ENCODE measurements at regions not wholly inside any gene's neighbourhood (a gene's known extent, or its start where the extent isn't known, plus 50 kb on each side); places are given as distances from the start of the nearest gene placed in this dataset.
"Not testable (repeated sequence)": the region's sequence is repeated elsewhere in the genome, so short reads cannot be mapped to it uniquely, and the experiment has no call there.

- DNase-seq, result no peak
Observed at GRCh38 chr15:91356083-91356482, 256.0 kb downstream of the SV2B start.

DNA sequence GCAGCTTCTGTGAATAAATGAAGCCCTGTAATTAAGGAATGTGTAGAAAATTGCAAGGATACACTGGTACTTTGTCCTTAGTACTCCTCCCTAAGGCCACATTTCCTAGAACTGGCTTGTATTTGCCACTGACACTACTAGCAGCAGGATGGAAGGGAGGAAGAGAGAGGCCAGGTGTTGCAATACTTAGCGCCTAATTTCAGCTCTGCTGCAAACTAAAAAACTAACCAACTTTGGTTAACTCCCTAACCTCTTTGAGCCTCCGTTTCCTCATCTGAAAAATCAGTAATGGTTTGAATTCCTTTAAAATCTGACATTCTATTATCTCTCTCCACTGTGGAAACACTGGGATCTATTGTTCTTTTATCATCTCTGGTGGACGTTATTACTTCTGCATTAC is 257.0 kb downstream of the SV2B start:
- no peak for DNase-seq

DNA sequence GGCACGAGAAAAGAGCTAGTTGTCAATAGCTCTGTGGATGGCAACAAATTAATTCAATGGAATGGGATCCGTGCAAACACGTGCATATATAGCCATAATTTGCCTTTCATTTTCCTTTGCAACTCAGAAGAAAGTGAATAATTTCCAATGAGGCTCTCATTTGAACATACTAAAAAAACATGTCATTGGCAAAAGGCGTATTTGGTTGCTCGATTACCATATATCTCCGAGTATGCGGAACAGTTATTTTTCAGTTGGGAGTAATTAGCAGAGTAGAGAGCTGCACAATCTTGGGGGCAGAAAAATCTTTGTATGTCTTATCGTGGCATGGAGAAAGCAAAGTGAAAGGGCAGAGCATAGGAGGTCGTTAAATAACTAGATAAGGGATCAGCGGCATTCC is 257.4 kb downstream of the SV2B start:
- no peak for DNase-seq

GRCh38 chr15:91358405-91358804 is 258.3 kb downstream of the SV2B start:
- DNase-seq, result no peak

GRCh38 chr15:91361696-91362095 is 261.6 kb downstream of the SV2B start:
- not testable (repeated sequence) for DNase-seq

DNA sequence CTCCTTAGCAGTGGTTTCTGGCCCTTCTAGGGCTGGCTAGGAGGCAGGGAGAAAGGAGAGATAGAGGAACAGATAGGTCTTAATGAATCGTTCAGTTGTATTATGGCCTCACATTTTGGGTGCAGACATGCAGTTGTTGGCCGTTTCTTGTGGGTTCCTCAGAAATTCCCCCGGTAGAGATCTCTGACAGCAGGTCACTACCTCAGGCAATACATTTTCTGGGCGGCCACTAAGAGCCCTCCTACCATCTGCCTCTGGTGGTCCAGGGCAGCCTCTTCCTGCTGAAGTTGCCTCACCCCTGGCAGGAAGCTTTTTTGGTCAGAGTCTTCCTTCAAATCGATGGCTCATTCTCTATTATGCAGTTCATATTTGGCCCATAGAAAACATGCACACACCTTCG is 266.1 kb downstream of the SV2B start:
- DNase-seq, result no peak

- no peak for DNase-seq
Observed at GRCh38 chr15:91368611-91369010, 268.6 kb downstream of the SV2B start.

DNA sequence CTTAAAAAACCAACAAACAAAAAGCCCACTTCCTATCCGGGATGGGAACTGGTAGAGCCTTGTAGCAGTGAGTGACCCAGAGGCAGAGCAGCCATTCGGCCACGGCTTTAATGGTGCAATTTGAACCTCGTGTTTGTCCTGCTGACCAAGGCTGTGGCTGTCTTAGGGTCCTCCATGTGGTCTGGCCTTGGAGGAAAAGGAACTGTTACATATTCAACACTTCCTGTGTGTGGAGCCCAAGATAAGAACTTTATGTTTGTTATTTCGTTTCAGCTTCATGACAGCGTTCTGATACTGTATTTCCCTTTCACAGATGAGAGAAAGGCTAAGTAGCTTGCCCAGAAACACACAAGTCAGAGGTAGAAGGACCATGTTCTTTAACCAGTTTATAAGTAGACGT is 269.8 kb downstream of the SV2B start:
- DNase-seq, result no peak

DNA sequence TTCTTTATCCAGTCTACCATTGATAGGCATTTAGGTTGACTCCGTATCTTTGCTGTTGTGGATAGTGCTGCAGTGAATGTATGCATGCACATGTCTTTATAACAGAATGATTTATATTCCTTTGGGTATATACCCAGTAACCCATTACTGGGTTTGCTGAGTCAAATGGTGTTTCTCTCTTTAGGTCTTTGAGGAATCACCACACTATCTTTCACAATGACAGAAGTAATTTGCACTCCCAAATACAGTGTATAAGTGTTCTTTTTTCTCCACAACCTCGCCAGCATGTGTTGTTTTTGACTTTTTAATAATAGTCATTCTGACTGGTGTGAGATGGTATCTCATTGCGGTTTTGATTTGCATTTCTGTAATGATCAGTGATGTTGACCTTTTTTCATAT is 271.3 kb downstream of the SV2B start:
- DNase-seq, result not testable (repeated sequence)

DNA sequence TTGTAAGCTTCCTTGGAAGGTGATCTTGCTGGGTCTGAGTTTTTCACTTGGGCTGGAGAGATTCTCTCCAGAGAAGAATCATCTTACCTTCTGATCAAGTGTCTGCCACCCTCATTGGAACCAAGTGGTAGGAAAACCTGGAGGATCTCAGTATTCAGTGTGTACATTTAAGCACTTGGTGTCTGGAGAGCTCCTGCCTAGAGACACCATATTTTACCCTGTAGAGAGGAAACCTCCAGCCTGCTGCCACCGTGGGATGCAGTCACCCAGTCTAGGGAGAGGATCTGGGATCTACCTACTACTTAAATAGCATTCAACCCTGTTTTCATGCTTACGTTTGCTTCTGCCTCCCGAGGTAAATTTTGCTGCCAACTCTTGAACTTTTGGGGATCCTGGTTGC is 274.3 kb downstream of the SV2B start:
- DNase-seq, result no peak

GRCh38 chr15:91376038-91376437 is 276.0 kb downstream of the SV2B start:
- DNase-seq, result no peak

GRCh38 chr15:91380114-91380513 is 280.1 kb downstream of the SV2B start:
- no peak for DNase-seq

DNA sequence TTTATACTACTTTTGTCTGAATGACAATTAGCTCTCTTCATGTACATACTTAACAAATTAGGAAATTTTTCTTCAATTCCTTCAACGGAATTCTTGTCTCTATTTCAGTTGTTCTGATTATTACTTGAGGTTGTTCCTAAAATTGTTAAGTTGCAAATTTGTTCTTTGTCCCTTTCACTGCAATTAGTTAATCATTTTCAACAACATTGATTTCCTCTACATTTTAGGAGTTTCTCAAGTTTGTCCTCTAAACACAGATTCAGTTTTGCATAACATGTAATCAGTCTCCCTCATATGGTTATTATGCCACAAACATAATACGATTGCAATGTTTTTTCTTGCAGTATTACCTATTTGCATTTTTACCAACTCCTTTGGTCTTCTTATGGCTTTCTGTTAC is 283.5 kb downstream of the SV2B start:
- DNase-seq, result no peak

GRCh38 chr15:91384189-91384730 is 284.2 kb downstream of the SV2B start:
- DNase-seq, result no peak

DNA sequence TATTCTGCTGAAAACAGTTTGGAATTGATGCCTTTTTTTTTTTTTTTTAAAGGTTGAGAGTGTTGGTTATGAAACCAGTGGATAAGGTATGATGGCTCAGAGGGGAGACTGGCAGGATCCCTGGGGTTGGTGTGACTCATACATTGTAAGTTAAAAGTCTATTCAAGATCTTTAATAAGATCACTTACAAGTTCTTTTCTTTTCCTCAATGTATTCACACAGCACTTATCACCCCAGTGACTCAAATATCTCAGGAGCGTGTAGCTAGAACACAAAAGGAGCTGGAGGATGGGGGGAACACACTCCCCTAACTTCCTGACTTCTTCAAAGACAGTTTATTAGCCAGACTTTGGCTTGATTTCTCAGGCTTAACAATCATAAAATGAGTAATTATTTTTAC is 285.3 kb downstream of the SV2B start:
- DNase-seq, result no peak

- DNase-seq, result no peak
Observed at GRCh38 chr15:91393186-91393585, 293.1 kb downstream of the SV2B start.

DNA sequence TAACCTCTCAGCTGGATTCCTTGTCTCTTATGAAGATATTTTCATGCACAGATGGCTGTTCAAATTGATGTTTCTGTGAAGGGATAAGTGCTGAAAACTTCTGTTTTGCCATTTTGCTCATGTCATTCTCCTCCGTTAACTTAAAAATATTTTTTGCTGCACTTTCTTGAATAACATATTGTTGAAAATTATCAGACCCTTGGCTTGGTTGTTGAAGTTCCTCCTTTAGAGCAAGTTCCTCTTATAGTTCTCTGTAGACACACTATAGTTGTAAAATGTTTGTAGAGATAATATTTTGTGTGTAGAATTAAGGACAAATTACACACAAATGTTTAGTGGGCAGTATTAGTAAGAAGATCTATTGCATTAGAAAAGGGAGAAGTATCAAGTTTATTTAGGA is 300.4 kb downstream of the SV2B start:
- no peak for DNase-seq

GRCh38 chr15:91407269-91407889 is 307.3 kb downstream of the SV2B start:
- DNase-seq, result no peak

DNA sequence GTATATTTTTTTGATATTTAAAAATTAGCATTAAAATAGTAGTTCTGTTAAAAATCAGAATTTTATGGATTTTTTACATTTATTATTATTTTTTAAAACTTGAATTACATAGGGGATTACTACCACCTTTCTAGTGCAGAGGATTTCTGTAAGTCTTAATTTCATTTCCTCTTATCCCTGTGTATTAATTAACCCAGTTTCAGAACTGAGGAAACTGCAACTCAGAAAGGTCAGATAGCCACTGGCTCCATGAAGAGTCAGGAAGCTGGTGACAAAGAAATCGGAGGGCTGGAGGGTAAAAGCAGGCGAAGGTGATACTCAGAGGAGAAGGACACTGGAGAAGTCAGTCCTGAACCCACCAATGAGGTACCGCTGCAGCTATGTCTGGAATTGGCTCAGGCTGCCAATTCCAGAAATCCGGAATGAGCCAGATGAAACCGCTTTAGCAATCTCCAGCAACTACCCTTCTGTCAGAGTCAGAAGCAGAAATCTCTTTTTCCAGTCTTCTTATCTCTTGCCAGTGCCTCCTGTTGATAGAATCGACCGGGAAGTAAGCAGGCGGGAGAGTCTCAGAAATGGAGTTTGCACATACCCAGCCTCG is 308.5 kb downstream of the SV2B start:
- no peak for DNase-seq

- DNase-seq, result no peak
Observed at GRCh38 chr15:91409387-91409786, 309.3 kb downstream of the SV2B start.

GRCh38 chr15:91411586-91411985 is 311.5 kb downstream of the SV2B start:
- no peak for DNase-seq

GRCh38 chr15:91412138-91412928 is 312.3 kb downstream of the SV2B start:
- DNase-seq, result no peak

GRCh38 chr15:91413142-91413541 is 313.1 kb downstream of the SV2B start:
- no peak for DNase-seq

DNA sequence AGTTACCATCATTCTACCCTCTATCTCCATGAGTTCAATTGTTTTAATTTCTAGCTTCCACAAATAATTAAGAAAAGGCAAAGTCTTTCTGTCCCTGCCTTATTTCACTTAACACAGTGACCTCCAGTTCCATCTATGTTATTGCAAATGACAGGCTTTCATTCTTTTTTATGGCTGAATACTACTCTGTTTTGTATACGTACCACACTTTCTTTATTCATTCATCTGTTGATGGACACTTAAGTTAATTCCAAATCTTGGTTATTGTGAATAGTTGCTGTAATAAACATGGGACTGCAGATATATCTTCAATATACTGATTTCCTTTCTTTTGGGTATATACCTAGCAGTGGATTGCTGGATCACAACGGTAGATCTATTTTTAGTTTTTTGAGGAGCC is 314.1 kb downstream of the SV2B start:
- no peak for DNase-seq

All from NCI-H510A (cell line).